ENCODE measurements at regions not wholly inside any gene's neighbourhood (a gene's known extent, or its start where the extent isn't known, plus 50 kb on each side); places are given as distances from the start of the nearest gene placed in this dataset.

GRCh38 chr10:107647462-107647861 is 483.0 kb upstream of the SORCS1 start:
- DNase-seq (ENCODE audit: extremely low read depth, low read depth), result no peak
- no peak overlapping the region for H3K4me3 ChIP-seq (replicated peaks; ENCODE audit: low read depth, low read length)
- TF ChIP-seq CTCF (IDR thresholded peaks at IDR 0.05; ENCODE audit: low read depth, low read length, missing control alignments), result no peak

GRCh38 chr10:107631876-107632275 is 467.4 kb upstream of the SORCS1 start:
- DNase-seq (ENCODE audit: extremely low read depth, low read depth), result no peak
- no peak overlapping the region for H3K4me3 ChIP-seq (replicated peaks; ENCODE audit: low read depth, low read length)
- TF ChIP-seq CTCF (IDR thresholded peaks at IDR 0.05; ENCODE audit: low read depth, low read length, missing control alignments), result no peak

- no peak for TF ChIP-seq CTCF (IDR thresholded peaks at IDR 0.05; ENCODE audit: low read depth, low read length, missing control alignments)
- no peak overlapping the region for H3K4me3 ChIP-seq (replicated peaks; ENCODE audit: low read depth, low read length)
- no peak for DNase-seq (ENCODE audit: extremely low read depth, low read depth)
Measured at GRCh38 chr10:107626862-107627261, 462.4 kb upstream of the SORCS1 start.

- H3K4me3 ChIP-seq (replicated peaks; ENCODE audit: low read depth, low read length), result no peak overlapping the region
- no peak for TF ChIP-seq CTCF (IDR thresholded peaks at IDR 0.05; ENCODE audit: low read depth, low read length, missing control alignments)
- DNase-seq (ENCODE audit: extremely low read depth, low read depth), result no peak
Measured at GRCh38 chr10:107623292-107623691, 458.8 kb upstream of the SORCS1 start.

- no peak for TF ChIP-seq CTCF (IDR thresholded peaks at IDR 0.05; ENCODE audit: low read depth, low read length, missing control alignments)
- no peak overlapping the region for H3K4me3 ChIP-seq (replicated peaks; ENCODE audit: low read depth, low read length)
- no peak for DNase-seq (ENCODE audit: extremely low read depth, low read depth)
Measured at GRCh38 chr10:107619139-107619538, 454.6 kb upstream of the SORCS1 start.

GRCh38 chr10:107618504-107618994 is 454.0 kb upstream of the SORCS1 start:
- TF ChIP-seq CTCF (IDR thresholded peaks at IDR 0.05; ENCODE audit: low read depth, low read length, missing control alignments), result no peak
- no peak overlapping the region for H3K4me3 ChIP-seq (replicated peaks; ENCODE audit: low read depth, low read length)
- no peak for DNase-seq (ENCODE audit: extremely low read depth, low read depth)
